H54 (cell line): ENCODE measurements at regions not wholly inside any gene's neighbourhood (a gene's known extent, or its start where the extent isn't known, plus 50 kb on each side); places are given as distances from the start of the nearest gene placed in this dataset.

Source experiments
- DNase-seq: peaks from one replicate; pipeline ENCODE4 v3.0.0; 2011; ENCODE audit warnings: low spot score, mixed read lengths; ENCODE audit not compliant: insufficient read length
- FAIRE-seq: peaks from 3 replicates; lab custom pipeline; 2011; peaks lifted over from hg19 to GRCh38; lab: Jason Lieb, UNC
- POLR2A ChIP-seq: IDR thresholded peaks from 2 replicates; pipeline ENCODE4 v1.6.1; 2011; ENCODE audit warnings: low read depth, mild to moderate bottlenecking, low read length

DNA sequence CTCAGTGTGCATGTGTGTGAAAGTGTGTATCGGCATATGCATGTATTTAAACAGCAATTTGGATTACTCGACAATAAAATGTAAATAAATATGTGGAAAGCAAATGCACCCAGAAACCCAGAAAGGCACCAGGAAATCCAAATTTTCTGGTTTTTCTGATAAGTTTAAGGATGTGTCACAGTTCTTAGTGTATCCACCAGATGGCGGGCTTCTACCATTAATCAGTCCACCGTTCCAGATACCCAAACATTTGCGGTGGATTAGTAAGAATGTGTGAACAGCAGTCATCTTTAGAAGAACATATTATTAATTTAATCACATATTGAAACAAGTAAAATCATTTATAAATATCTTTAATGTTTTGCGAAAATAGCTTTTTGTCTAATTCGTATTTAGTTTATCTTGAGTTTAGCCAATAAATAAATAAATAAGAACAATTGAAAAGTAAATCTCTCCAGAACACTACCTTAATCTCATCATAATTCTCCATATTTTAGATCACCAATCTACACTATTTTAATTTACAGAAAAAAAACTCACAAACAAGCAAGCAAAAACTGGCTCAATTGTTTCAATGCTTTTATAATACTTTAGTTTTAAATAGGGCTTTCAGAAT lies 298.9 kb downstream of the DSEL start:
- TF ChIP-seq POLR2A, result no peak
- DNase-seq (no peak), FAIRE-seq (no peak)

DNA sequence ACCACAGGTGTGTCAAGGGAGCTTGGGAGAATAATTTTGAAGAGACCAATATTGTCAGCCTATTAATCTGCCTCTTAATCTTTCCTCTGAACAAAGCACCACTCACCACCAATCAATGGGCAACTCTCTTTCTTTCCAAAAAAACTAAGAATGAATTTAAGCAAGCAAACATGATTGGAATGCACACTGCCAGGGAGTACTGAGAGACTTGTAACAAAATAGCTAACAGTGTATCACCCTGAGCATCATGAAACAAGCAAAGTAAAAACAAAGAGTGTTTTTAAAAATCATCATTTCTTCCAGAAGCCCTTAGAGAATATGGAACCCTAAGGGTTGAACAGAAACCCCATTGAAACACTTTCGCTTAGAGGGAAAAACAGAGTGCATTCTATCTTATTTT lies 299.7 kb downstream of the DSEL start:
- no peak for DNase-seq
- no peak for TF ChIP-seq POLR2A
- FAIRE-seq, result no peak

- no peak for FAIRE-seq
- no peak for TF ChIP-seq POLR2A
- no peak for DNase-seq
Measured at GRCh38 chr18:67215686-67216085, 300.8 kb downstream of the DSEL start.

DNA sequence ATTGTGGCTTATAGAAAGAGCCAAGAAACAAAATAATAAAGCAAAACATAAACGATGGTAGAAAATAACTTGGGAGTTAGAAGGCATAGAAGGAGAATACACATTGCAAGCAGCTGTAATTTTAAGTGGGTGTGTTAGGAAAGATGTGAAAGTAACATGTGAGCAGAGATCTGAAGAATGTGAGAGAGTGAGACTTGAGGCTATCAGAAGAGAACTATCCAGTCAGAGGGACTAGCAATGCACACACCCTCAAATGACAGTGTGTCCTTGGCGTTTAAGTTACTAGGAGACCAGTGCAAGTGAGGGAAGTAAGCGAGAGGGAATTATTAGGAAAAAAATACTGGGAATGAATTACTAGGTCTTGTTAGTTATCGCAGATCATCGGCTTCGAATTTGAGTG lies 304.9 kb downstream of the DSEL start:
- FAIRE-seq, result no peak
- DNase-seq, result no peak
- no peak for TF ChIP-seq POLR2A

- FAIRE-seq (no peak), DNase-seq (no peak)
- TF ChIP-seq POLR2A, result no peak
Measured at GRCh38 chr18:67200665-67201064, 315.9 kb downstream of the DSEL start.

DNA sequence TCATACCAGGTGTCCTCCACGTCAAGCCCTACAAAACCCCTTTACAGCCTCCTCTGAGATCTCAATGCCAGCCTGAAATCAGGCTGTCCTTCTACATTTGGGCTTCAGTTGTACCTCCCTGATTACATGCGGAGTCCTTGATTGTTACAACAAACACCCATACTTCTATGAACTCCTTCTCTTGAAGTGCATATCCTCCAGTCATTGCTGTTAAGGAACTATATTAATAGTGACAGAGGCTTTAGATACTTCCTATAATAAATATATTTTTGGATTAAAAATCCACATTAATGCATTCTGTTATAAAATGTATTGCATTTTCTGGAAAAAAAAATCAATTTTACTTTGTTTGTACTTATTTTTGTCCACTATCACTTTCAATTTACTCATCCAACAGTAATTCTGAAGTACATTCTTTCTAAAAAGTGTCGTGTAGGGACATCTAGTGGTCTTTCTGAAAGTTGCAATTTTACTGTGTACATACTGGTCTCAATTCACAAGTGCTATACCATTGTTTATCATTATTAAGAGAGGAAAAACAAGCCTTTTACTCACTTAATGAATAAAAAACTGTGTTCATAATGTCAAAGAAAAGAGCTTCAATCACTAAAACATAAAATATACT lies 316.4 kb downstream of the DSEL start:
- no peak for TF ChIP-seq POLR2A
- DNase-seq (no peak), FAIRE-seq (no peak)

DNA sequence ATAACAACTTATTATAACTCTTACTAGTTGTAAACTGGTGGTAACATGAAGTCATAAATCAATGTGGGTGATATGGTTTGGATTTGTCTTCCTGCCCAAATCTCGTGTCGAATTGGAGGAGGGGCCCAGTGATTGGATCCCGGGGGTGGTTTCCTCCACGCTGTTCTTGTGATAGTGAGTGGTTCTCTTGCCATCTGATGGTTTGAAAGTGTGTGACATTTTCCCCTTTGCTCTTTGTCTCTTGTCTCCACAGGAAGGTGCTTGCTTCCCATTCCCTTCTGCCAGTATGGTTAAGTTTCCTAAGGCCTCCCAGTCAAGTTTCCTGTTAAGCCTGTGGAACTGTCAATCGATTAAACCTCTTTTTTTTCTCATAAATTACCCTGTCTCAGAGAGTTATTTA lies 321.6 kb downstream of the DSEL start:
- DNase-seq (no peak), FAIRE-seq (no peak)
- no peak for TF ChIP-seq POLR2A

- TF ChIP-seq POLR2A, result no peak
- FAIRE-seq (no peak), DNase-seq (no peak)
Measured at GRCh38 chr18:67192535-67192934, 324.0 kb downstream of the DSEL start.

DNA sequence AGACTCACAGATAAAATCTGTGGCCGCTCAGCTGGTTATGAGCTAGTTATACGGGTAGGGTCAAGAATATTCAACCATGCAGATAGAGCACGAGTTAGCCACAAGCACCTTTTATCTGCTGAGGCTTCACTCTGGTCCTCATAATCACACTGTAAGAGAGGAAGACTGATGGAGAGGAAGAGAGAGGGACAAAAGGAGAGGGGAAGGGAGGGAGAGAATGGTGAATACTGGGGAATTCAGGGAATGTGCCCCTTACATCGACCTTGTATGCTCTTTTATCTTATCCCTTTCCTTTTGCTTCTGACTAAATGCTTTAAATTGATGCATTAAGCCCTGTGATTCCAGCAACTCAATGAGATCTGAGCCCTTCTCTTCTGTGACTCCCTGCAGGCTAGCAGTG lies 333.1 kb downstream of the DSEL start:
- DNase-seq, result no peak
- no peak for TF ChIP-seq POLR2A
- FAIRE-seq, result no peak

DNA sequence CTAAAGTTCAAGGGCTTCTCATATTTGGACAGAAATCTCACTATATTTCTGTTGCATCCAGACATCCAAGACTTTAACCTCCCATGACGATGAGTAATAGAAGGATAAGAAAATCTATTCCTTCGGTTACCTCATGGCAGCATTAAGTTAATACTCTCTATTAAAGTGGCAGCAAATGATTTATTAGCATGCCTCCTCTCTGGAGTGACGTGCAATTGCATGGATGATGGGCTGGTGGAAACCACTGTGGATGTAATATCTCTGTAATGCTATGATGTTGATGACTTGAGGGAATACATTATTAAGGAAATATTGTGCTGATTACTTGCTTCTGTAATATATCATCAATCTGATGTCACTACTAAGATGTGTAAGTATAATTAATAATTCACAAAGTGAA lies 336.8 kb downstream of the DSEL start:
- FAIRE-seq, result no peak
- TF ChIP-seq POLR2A, result no peak
- DNase-seq, result no peak

- no peak for FAIRE-seq
Measured at GRCh38 chr18:67159662-67160061, 356.9 kb downstream of the DSEL start.

GRCh38 chr18:67154979-67155378 lies 361.5 kb downstream of the DSEL start:
- DNase-seq (no peak), FAIRE-seq (no peak)
- TF ChIP-seq POLR2A, result no peak

More at GRCh38 chr18:67159662-67160061, 356.9 kb downstream of the DSEL start:
- DNase-seq, result no peak
- no peak for TF ChIP-seq POLR2A

DNA sequence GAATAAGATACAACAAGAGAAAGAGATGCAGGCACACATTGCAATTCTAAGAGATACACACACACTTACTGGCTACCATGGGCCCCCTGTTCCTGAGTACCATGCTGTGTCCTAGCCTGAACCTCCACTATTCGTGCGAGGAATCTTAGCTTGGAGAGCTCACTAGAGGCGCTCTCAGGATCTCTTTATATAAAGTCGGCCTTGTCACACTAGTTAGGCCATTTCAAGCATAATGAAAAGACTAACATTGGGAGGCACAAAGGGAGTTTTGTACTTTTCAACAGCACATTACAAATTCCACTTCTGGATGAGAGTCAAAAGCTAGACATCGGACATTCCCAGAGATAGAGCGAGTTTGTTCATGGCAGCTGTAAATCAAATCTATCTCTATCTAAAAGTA lies 365.2 kb downstream of the DSEL start:
- TF ChIP-seq POLR2A, result no peak
- DNase-seq (no peak), FAIRE-seq (no peak)

GRCh38 chr18:67145586-67146292 lies 370.8 kb downstream of the DSEL start:
- DNase-seq, result no peak
- no peak for TF ChIP-seq POLR2A
- no peak for FAIRE-seq

DNA sequence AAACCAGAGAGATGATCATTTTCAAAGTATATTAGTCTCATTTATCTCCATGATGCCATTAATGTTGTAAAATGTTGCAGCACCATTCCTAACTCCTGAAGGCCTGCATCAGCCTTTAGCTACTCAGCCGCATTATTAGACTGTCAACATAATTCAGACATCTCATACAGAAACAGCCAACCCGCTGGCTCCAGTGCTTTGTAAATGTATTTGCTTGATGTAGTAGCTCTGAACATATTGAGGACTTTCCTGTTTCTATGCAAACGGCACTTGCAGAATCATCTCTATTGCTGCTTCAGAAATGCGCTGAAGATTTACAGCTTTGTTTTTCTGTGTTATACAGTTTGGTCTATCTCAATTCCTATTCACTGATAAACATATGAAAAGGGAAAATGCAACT lies 372.2 kb downstream of the DSEL start:
- TF ChIP-seq POLR2A, result no peak
- no peak for FAIRE-seq
- no peak for DNase-seq

DNA sequence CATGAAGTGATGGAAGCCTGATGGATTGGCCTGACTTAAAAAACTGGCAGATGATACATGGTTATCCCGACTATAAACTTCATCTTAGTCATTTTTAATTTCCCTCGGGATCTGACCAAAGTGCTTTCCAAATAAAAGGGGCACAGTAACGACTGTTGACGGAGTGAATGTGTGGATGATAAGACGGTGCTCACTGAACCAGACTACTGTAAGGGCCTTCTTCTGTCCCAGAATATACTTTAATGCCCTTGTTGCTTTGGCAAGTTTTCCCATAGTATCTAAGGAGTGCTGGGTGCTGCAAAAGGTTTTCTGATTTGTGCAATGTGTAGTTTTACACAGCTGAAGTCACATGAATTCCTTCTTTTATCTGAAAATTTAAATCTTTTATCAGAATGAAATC lies 373.5 kb downstream of the DSEL start:
- TF ChIP-seq POLR2A, result no peak
- DNase-seq (no peak), FAIRE-seq (no peak)
